VCaP (cell line): ENCODE measurements at regions not wholly inside any gene's neighbourhood (a gene's known extent, or its start where the extent isn't known, plus 50 kb on each side); places are given as distances from the start of the nearest gene placed in this dataset.
"Not testable (repeated sequence)": the region's sequence is repeated elsewhere in the genome, so short reads cannot be mapped to it uniquely, and the experiment has no call there.

Experiments
- H3K27ac ChIP-seq: fragments of 450-650 bp; 2 replicates; pipeline ENCODE4 v1.5.1; 2017
- TF ChIP-seq, protein P1 (sequence below): fragments of 450-650 bp; conservative IDR thresholded peaks from 2 replicates; pipeline ENCODE4 v1.5.1; 2017; ENCODE audit warnings: mild to moderate bottlenecking, moderate library complexity

DNA sequence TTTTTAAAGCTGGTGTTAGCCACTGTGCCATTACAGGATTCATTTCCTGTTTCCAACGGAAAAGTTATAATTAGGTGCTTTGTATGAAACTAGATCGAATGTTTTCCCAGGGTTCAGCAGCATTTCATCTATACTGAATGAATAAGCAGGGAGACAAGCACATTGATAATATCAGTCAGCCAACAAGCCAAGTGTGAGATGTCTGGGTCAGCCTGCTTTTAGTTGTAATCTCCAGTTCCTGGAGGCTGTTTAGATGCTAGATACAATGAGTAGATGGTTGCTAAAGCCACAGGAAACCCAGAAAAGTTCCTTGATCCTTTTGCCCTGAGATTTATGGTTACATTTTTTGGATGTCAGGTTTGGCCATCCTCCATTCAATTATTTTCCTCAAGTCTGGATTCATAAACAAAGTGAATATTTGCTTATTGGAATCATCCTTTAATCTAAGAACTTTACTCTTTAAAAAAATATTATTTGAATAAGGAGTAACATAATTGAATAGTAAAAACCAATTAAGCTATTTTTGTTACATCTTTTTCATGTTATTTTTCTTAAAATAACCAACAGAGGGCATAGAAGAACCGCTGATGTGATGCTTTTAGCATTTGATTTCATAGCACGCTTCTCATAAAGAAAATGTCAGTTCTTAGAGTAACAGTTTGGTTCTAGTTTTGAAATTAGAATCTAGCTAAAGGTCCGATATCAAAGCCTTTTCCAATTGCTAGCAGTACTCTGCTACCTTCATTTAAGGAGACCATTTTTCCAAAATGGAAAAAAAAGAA is 76.6 kb downstream of the HSPA13 start:
- TF ChIP-seq, protein P1, sequence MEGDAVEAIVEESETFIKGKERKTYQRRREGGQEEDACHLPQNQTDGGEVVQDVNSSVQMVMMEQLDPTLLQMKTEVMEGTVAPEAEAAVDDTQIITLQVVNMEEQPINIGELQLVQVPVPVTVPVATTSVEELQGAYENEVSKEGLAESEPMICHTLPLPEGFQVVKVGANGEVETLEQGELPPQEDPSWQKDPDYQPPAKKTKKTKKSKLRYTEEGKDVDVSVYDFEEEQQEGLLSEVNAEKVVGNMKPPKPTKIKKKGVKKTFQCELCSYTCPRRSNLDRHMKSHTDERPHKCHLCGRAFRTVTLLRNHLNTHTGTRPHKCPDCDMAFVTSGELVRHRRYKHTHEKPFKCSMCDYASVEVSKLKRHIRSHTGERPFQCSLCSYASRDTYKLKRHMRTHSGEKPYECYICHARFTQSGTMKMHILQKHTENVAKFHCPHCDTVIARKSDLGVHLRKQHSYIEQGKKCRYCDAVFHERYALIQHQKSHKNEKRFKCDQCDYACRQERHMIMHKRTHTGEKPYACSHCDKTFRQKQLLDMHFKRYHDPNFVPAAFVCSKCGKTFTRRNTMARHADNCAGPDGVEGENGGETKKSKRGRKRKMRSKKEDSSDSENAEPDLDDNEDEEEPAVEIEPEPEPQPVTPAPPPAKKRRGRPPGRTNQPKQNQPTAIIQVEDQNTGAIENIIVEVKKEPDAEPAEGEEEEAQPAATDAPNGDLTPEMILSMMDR, result peak; percentile 78
- H3K27ac ChIP-seq, result no peak overlapping the region

DNA sequence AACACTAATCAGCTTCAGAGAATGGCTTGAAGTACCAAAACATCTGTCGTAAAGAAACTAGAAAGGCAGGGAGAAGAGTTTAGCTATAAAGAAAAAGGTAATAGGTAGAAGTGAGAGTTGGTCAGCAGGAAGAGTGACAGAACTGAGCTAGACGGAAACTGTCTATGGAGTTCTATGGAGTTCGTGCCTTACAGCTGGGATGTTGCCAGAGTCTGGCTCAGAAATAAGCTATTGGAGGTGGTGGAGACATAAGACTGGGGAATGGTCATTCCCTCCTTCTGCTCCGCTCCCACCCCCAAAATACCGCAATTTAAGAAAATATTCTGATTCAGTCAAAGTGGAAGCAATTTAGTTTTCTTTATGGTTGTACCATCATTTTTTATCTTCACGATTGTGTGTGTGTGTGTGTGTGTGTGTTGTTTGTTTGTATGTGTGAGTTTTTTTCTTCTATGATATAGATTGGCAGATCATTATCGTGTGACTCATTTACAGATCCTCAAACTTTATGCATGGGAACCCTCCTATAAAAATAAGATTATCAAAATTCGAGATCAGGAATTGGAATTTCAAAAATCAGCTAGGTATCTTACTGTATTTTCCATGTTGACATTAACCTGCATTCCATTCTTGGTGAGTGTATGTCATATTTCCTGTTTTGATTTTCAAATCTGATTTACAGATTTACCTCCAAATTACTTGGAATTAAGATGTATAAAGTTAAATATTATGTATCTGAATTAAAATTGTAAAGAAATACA is 79.0 kb downstream of the HSPA13 start:
- no peak overlapping the region for H3K27ac ChIP-seq
- TF ChIP-seq, protein P1, result no peak

DNA sequence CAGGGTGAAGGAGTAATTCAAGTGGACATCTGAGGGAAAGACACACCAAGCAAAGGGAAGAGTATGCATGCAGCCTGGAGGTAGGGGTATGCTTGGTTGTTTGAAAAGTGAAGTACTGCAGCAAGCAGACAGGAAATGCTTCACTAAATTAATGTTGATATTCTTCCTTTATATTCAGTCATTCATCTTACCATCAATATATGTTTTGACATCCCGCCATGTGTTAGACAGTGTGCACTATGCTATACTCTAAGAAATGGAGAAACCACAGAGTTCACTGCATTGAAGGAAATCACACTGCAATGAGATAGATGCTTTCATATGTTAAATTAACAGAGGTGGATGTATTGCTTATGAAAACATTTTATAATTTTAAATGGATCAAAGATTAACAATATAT is 82.9 kb downstream of the HSPA13 start:
- no peak overlapping the region for H3K27ac ChIP-seq
- TF ChIP-seq, protein P1, result no peak

DNA sequence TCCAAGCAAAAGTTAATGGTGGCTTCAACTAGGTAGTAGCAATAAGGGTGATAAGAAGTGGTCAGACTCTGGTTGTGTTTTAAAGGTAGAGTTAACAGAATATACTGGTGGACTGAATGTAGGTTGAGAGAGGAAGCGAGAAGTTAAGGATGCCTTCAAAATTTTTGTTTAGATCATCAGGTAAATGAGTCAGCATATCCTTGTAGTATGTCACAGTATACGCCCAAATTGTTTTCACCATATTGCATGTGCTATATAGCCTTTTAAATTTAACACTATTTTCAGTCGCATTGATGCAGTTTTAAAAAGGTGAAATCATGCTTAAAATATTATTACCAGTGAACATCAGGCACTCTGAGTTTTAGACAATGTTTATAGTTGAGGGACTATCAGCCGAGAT is 74.6 kb downstream of the RBM11 start:
- H3K27ac ChIP-seq, result no peak overlapping the region
- TF ChIP-seq, protein P1, result no peak

GRCh38 chr21:14288922-14289321 is 73.0 kb downstream of the RBM11 start:
- TF ChIP-seq, protein P1, result no peak
- H3K27ac ChIP-seq, result no peak overlapping the region

- TF ChIP-seq, protein P1, result no peak
These were observed 69.3 kb downstream of the RBM11 start for GRCh38 chr21:14285147-14285761.

DNA sequence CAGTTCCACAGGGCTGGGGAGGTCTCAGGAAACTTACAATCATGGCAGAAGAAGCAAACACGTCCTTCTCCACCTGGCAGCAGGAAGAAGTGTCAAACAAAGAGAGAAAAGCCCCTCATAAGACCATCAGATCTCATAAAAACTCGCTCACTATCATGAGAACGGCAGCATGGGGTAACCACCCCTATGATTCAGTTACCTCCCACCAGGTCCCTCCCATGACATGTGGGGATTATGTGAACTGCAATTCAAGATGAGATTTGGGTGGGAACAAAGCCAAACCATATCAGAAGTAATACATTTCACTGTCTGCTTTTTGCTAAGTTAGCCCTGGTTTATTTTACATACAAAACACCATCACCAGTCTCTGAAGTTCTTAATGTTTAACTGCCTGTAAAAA is 68.5 kb downstream of the RBM11 start:
- no peak overlapping the region for H3K27ac ChIP-seq
- TF ChIP-seq, protein P1, result no peak

More at GRCh38 chr21:14285147-14285761, 69.3 kb downstream of the RBM11 start:
- H3K27ac ChIP-seq, result no peak overlapping the region

- not testable (repeated sequence) for H3K27ac ChIP-seq
These were observed 65.4 kb downstream of the RBM11 start for GRCh38 chr21:14281188-14281900.
